Activated T-cell treated with anti-CD3 and anti-CD28 coated beads, Interleukin-2, amount 50 U/mL, for 1 hour (primary cell): ENCODE measurements at regions not wholly inside any gene's neighbourhood (a gene's known extent, or its start where the extent isn't known, plus 50 kb on each side); places are given as distances from the start of the nearest gene placed in this dataset.

ENCODE experiments used
- DNase-seq: peaks from one replicate; pipeline ENCODE4 v3.0.0-alpha.2; 2020

DNA sequence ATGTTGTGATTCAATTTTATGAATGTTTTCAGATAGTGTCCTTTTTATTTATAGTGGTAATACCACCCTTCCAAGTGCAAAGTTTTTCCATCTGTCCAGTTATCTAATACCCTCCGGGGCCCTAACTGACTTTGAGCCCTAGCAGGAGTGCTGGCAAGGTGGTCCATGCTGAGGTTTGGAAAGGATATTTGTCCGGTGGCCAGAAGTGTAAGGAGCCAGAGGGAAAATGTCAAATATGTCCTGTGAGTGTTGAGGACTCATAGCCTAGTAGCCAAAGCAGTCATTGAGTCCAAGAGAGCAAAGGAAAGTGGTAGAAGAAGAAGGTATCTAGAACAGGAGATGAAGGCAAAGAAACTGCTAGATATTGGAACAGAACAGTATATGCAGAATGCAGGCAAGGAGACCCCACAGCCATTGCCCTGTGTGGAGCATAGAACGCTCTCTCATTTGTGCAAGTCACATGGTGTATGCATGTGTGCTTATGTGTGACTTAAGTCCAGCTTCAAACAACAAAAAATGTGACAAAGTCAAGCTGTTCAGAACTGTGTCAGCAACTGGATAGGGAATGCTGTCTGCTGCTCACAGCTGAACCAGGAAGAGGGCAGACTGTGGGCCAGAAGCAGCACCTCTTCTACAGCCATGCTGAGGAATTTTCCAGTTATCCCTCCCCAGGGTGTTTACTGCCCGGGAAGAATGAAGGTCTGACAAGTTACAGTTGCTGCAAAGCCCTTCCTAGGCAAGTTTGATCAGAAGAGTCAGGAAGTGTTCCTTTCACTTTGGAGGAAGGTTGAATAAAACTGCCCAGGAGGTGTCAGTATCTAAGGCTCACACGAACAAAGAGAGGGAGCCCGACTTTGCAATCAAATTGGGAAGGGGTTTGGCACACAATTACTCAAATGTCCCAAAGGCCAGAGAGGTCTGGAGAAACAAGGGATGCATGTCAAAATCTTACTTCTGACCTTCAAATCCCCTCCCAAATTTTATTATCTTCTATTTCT, 463.3 kb upstream of the DMAC1 start:
- DNase-seq = no peak

DNA sequence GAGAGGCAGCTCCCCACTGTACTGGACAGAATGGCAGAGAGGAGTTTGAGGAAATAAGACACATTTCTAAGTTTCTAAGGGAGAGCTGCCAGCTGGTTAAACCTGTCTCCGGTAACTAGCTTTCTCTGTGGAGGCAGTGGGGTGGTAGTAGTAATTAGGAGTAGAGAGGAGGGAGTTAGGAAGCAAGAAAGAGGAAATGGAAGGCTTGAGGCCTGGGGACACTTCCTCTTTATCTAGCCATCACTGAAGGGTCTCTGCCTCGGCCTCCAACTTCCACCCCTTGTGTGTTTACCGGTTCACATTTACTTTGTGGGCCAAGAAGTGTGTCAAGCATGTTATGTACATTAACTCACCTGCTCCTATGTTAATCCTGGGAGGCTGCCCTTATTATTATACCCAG, 462.2 kb upstream of the DMAC1 start:
- DNase-seq = no peak

DNA sequence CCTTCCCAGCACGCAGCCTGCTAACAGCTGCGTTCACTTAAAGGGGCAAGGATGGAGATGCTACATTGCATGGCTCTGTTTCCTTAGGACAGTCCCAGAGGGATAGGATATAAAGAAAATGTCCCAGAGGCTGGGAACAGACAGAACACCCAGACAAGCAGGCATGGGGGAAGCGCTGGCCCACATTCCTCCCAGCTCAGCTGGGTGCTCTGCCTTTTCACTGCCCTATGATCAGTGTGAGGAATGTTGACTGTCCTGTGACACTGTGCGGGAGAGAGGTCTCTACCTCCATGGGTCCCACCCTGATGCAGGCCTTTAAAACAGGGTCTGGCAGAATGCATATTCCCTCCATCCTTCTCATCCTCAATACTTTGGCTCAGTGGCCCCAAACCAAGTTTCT, 459.4 kb upstream of the DMAC1 start:
- no peak for DNase-seq

DNA sequence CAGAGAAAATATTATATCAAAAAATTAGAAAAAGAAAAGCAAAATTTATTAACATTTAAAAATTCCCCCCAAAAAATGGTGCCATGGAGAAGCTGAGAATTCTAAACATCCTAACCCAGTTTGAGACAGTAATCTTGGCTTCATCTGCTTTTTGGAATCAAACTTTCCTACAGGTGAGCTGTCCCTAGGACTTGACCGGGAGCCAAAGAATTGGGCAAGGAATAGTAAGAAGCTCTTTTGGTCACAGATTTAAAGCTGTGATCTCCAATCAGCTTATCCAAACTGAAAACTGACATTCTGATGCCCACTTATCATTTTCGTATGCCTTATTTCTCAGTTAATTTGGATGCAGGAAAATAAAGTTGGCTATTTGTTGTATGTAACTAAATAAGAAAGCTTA, 457.3 kb upstream of the DMAC1 start:
- no peak for DNase-seq

DNA sequence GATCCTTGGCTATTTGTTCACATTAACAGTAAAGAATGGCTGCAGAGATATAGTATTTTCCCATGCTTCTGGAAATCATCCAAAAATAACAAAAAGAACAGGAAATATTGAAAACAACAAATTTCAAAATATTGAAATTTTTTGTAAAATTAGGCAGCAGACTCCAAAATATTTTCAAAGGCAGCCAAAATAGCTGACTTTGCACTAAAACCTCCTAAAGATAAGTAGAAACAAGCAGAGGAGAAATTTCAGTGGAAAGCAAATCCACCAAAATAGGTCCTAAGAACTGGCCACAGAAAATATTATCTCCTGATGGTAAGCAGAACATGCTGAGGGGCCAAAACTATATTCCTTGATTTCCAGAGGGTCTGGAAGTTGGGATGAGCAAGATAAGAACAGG, 456.3 kb upstream of the DMAC1 start:
- no peak for DNase-seq

DNA sequence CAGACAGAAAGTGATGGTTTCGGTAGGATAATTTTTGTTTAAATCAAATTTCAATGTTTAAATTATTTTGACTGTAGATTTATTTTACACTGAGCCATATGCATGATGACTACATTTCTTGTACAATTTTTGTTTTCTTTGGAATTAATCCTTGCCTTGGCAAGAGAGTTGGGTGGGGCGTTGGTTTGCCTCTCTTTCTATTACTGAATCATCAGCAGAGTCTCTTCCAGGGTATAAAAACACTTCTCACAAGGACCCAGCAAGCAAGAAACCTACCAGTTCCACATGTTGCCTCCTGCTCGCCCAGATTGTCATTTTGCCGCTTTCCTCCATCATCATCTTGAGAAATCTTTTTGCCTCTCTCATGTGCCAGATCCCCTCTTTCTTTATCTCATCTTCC, 455.0 kb upstream of the DMAC1 start:
- DNase-seq = no peak

DNA sequence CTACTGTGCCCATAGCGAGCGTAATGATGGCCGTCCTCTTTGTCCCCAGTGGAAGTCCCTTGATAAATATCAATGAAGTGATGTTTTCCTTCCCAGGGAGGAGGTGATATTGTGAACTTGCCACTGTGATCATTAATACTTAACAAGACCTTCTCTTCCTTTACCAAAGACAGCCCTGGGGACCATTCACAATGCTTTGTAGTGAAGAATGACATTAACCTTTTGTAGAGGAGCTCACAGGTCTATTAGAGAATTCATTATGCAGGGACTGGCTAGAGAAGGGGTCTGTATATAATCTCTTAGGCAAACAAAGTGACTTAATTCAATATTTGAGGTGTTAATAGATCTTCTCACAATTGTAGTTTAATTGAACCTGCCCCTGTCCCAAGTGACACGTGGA, 452.9 kb upstream of the DMAC1 start:
- no peak for DNase-seq

DNA sequence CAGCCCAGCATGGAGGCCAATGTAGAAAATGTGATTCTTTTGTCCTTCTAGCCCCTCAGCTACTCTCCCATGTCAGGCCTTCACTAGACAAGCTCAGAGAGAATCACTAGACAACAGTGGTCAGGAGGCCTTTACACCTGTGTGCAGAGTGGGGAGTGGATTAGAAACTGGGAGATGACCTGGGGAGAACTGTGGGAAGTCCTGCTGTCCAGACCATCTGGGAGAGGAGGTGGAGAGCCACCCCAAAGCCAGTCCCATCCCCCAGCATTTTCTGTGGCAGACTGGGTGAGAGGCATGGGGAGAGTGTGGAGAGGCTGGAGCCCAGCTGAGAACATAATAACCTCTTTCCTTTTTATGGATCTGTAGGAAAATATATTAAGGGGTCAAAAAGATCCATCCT, 452.0 kb upstream of the DMAC1 start:
- no peak for DNase-seq

DNA sequence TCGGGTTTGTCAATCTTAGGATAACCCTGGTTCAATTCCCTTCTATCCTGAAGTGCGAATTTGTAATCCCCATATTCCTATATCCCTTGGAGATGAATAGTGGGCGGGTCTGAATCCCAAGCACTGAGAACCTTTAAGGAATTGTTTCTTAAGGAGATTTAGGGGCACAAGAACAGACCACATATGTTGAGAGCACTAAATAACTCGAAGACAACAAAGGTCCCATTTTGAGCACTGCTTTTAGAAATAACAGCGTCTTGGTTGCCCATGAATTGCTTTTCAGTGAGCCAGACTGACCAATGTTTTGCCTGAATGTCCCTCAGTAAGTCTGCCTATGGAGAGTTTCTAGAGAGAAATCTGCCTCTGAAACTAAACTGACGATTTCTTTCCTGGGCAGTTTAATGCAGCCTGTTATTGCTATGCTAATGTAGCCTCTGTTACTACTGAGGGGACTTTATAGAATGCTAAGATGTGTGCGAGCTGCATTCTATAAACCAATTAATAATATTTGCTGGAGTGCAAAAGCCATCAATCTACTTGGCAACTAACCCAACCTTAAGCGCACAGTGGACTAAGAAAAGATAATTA, 445.0 kb upstream of the DMAC1 start:
- no peak for DNase-seq

DNA sequence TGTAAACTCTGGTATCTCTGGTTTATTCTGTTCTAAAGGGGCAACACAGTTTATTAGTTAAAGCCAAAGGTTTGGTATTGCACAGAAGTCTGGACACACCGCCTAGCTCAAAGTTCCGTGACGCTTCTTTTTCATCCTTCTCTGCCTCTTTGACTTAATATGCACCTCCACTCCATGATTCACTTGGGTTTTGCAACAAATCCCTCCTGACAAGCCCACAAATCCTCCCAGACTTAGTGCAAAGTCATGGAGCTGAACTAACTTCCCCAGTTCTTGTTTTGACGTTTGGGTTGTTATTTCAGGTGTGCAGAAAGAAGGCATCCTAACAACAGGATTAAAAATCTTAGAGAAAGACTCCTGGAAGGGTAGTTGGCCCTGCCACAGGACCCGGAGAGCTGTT, 441.6 kb upstream of the DMAC1 start:
- DNase-seq = no peak

DNA sequence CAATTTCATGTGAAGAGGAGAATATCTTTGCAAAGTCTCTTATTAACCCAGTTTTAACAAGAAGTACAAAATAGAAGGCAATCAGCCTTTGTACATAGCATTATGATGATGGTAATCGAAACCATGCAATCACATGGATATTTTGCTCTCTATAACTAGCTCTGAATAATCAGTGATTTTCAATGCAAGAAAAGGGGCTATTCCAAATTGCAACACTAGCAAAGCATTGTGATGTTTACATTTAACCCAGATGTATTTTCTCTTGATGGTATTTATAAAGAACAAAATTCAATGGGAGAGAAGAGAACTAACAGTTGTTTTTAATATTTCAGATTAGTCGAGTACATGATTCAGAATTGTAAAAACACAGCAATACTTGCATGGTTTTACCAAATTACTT, 437.5 kb upstream of the DMAC1 start:
- no peak for DNase-seq

DNA sequence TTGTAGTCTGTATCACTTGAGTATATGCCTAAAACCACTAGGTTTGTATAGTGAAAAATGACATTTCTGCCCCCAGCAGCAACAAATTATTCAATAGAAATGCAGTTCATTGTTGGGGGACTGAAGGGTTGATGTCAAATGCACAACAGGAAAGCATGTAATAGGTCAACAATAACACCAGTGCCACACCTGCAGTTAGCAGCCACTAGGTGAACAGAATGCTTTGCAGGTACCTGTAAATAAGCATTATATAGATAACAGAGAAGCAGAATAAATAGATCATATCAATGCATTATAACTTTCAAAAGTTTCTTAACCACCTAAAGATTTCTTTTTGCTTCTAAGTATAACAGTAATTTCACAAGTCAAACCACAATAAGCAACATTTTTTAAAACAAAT, 435.9 kb upstream of the DMAC1 start:
- no peak for DNase-seq

DNA sequence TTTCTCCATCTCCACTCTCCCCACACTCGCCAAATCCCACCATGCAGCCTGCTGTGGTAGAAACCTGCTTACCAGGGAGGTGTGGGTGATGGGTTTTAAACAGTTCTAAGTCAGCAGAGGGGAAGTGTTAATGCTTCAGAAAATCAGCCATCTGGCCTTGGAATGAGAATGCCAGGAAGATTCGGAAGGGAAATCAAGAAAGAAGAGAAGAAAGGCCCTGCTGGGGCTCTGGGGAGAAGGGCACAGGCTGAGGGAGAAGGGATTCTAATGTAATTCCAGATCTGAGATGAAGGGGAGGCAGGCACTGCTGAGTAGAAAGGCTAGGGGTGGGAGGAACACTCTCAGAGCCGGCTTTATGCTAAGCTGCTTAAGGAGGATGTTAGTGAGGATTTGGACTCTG, 434.7 kb upstream of the DMAC1 start:
- DNase-seq = no peak

DNA sequence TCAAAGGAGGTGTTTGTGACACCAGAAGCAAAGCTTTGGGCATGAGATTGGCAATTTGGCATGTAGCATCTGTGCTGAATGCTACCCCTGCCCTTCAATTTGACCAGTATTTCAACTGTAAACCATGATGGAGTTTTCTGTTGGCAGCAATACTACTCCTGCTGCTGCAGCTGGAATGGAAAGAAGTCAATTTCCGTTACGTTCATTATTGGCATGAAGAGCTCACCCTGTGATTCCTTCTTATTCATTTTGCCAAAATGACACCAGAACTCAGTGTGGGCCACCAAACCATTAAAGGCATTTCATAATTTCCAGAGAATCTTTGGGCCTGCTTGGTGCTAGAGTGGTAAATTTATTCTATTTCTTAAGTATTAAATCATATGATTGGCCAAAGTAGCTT, 433.1 kb upstream of the DMAC1 start:
- no peak for DNase-seq

DNA sequence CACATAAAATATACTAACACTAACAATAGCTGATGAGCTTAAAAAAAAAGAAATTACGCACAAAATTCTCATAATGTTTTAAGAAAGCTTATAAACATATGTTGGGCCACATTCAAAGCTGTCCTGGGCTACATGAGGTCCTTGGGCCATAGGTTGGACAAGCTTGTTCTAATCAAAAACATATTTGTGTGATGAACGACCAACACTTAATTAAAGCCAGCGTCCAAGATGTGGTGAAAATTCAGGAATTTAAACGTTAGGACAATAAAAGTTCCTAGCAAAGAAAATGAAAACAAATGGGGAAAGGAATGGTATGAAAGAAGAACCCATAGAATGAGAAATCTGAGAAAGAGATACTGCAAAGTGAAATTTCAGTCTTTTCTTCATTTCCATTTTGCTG, 429.6 kb upstream of the DMAC1 start:
- DNase-seq = no peak

DNA sequence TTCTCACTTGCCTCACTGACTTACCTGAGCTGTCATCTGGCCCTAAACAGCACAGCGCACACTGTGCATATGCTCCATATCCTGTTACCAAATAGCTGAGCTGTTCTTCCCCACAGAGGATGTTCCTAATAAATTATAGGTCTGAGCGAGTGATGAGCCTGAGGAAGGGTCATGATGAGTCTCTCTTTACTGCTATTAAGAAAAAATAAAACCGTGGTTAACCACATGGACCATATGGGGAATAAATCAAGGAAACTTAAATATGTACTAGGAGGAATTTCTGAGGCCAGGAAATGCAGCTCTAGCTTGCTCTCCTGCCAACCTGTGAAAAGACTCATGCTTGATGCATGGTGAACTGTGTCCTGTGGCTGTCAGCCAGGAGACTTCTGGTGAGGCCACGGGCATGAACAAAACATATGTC, 424.8 kb upstream of the DMAC1 start:
- no peak for DNase-seq

DNA sequence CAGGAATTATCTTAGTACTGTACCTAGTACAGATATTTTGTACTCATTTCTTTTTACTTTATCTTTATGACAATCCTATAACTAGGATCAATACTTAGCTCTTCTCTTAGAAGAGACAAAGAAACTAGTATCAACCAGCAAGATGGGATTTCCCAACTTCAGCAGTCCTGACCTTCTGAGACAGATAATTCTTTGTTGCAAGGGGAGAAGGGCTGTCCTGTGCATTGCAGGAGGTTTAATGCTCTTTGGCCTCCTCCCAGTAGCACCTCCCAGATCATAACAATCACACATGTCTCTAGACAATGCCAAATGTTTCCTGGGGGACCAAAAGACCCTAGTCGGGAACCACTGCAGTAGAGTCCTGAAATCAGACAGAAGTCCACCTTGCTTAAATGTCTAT, 424.3 kb upstream of the DMAC1 start:
- DNase-seq = no peak

DNA sequence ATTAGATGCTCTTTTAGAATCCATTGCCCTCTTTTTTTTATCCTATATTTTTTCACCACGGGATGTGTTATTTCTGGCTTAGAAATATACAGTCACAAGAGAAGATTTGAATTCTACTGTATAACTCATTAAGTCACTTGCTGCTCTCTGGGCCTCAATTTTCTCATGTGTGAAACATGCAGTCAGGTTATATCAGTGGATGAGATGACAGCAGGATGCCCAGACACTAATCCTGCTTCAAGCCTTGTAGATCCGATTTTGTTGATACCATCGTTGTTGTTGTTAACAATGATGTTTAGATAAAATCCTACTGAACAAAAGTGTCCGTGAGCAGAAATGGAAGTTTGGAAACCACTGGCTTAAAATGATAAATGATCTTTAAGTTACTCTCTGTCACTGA, 421.9 kb upstream of the DMAC1 start:
- no peak for DNase-seq

DNA sequence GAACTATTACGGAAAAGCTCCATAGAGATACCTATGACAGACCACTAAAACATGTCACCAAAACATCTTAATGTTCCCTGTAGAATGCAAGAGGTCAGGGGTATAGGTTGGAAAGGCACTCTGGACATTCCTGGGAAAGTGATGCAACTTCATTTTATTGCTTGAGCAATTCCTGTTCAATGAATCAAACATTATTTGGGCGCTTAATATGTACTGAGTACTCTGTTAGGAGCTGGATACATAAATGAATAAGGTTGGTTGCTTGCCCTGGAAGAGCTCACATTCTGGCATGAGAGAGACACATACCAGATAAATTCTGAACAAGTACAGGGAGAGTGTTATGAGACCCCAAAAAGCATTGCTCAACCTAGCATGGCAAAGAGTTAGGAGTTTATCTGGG, 408.9 kb upstream of the DMAC1 start:
- DNase-seq = no peak

DNA sequence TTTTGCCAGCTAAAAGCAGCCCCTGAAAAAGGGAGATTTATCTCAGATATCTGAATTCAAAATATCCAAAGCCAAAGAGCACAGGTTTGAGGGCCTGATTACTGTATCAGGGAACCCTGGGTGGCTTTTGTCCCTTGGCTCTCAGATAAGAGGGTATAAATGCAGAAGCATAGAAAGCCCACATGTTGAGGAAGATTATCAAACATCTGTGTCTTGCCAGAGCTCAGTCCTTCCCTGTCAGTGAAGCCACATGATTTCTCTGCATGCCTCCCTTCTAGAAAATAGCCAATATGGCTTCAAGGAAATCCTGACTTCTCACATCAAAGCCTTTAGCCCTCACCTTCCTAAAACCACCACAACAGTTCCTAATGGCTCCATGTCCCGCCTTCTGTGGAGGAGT, 408.0 kb upstream of the DMAC1 start:
- no peak for DNase-seq

DNA sequence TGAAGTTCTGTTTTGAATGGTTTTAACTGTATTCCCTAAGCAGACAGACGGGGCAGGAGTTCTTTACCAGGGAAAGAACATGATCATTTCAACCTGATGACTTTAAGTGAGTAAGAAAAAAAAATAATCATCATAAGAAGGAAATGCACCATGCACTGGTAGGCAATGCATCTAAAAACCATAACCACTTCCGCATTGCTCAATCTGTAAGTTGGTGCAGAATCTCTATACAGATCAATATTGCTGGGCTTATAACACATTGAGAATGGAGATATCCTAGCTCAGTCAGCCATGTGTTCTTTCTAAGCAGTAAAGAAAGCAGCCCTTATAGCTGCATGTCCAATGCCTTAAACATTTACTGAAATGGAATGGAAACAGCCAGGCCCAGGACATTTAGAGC, 407.1 kb upstream of the DMAC1 start:
- DNase-seq = no peak

DNA sequence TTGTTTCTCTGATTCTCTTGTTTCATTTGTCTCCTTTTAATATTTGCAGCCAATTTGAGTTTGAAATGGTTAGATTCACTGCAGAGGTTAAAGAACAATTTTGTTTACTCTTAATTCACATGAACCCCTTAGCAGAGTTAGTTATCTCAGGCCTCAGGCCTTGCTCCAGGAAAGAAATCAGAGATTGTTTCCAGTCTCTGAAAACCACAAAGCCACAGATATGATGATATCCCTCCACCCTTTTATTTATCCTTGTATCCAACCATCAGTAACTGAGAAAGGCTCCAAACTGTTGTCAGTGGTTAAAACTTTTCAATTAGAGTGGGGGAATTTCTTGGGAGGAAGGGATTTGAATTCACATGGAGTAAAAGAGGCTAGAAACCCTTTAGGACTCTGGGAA, 406.0 kb upstream of the DMAC1 start:
- DNase-seq = no peak

DNA sequence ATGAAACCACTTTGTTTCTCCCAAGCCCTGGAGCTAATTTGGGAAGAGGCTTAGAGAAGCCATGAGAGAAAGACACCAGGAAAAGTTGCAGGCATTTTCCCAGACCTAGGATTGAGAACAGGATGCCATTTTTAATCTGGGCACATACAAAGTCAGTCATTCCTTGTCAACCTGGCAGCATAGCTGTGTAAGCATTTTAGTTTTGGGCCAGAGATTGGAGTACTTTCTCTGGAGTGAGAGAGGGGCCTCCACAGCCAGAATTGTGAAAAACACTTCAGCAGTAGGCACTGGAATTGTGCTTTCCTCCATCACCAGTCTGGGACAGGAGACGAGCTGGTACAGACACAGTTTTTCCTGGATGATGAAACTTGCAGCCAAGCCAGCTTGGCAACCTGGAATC, 390.3 kb upstream of the DMAC1 start:
- DNase-seq = no peak

DNA sequence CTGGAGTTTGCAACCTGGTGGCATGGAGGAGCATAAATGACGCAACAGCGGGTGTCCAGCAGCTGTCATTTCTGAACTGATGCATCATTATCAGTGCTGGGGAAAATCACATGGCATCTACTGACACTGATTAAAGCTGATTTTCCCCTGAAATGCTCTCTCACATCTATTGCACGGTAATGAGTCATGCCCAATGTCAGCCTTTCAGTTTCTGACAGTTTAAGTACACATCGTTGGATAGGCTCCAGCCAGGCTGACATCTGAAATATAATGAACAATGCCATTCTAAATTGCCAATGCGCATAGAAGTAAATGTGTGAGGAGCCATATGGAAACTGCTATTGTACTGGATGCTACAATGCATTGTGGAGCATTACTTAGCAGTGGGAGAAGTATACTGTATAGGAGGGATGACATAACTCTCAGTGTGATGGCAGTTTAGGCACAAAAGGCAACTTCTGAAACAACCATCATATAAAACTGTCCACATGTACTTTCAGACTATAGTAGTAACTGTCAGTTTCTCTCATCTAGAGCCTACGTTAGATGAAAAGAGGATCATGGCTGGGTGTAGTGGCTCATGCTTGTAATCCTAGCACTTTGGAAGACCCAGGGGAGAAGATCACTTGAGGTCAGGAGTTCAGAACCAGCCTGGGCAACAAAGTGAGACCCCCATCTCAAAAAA, 389.3 kb upstream of the DMAC1 start:
- DNase-seq = no peak
